CD4-positive, alpha-beta T cell treated with Interleukin-21 for 1 hour (primary cell): ENCODE measurements at regions not wholly inside any gene's neighbourhood (a gene's known extent, or its start where the extent isn't known, plus 50 kb on each side); places are given as distances from the start of the nearest gene placed in this dataset.
"Not testable (repeated sequence)": the region's sequence is repeated elsewhere in the genome, so short reads cannot be mapped to it uniquely, and the experiment has no call there.

Experiments used
- DNase-seq: peaks from one replicate; pipeline ENCODE4 v3.0.0-alpha.2; 2020

DNA sequence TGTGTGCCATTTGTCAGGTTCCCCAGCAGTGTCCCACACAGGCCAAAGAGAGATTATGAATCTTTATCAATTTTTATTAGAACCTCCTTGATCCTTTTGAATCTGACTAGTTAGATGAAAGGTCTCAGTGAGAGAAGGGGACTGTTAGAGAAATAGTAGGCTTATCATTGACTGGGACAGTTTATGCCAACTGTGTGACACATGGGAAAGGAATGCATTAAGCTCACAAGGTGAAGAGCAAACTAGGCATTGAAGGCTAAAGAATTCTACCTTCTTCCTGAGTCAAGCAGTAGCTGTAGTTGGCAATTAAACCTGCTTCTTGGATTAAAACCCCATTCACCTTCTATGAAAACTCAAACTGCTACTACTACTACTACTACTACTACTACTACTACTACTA lies 389.6 kb upstream of the CDH19 start:
- DNase-seq: no peak

DNA sequence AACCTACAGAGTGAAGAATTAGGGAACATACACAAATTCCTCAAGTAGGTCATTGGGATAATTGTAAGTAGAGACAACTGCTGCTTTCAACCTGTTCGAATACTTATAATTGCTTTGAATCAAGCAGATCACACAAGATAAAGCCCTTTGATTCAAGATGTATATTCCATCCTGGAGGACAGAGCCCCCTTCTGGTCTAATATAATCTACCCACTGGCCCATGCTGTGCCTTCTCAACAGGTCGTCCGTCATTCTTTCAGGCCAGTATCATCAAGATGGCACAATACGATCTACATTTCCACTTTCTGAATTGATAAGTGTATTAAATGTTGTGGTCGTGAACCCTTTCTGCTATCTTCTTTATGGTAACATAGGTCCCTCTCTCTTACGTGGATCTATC lies 387.0 kb upstream of the CDH19 start:
- DNase-seq: no peak

DNA sequence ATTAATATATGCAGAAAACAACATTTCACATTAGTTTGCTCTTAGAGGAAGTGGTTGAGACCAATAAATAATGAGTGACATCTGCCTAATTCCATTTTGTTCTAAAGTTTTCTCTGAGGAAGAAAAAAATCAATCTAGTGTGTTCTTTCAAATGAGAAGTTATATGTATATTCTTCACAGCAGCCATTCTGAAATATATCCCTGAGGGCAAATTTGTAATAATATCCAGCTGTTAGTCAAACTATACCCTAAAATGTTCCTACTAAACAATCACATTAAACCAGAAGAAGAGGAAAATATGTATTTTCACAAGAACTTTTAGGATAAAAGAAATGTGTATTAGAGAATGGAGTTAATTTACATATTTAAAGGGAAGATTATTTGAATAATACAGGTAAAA lies 375.1 kb upstream of the CDH19 start:
- no peak for DNase-seq

DNA sequence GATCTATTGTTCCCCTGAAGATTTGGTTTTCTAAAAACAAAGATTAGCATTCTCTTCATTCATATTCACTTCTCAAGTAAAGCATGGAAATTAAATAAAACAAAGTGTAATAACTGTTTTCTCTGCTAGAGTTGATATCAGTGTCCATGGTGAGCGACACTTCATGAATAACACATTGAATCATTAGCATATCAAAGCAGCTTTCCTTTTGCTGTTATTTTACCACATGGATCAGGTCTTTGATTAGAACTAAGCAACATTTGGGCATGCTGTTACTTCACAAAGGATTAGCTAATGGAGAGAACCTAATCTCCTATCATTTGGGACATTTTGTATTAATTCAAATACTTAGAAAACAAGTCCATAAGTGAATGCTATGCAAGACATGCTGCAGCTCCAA lies 368.8 kb upstream of the CDH19 start:
- DNase-seq: no peak

DNA sequence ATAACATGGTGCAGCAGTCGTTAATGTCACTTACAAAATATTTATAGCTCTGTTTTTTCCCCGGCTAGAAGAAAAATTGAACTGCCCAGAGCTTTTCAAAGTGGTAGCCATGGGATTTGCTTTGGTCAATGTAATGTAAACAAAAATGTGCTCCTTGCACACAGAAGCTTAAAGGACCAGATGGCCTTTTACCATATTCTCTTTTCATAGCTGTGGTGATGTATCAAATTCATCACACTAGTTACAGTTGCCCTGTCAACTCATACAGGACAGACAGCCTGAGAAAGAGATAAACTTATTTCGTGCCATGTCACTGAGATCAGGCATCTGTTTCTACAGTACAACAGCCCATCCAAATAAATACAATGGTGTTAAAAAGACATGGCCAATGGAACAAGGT lies 368.1 kb upstream of the CDH19 start:
- DNase-seq: no peak

DNA sequence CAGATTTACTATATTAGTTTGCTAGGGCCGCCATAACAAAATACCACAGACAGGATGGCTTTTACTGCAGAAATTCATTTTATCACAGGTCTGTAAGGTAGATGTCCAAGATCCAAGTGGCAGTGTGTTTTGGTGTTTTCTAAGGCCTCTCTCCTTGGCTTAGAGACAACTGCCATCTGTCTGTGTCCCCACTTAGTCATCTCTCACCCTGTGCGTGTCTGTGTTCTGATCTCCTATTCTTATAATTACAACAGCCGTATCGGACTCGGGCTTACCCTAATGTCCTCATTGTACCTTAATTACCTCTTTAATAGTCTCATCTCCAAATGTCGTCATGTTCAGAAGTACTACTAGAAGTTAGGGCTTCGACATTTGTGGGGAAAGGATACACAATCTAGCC lies 362.3 kb upstream of the CDH19 start:
- DNase-seq: no peak

DNA sequence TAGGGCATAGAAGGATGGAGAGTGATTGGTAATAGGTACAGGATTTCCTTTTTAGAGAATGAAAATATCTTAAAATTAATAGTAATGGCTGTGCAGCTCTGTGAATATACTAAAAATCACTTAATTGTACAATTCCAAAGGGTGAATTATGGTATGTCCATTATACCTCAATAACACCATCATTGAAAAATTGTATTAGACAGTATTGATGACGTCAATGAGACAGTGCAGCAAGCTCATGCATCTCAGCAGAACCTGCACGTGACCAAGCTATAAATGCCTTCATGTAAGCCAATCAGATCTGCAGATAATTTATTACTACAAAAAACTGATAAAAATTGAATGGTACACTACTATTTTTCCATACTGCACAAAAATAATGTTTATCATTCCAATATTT lies 354.4 kb upstream of the CDH19 start:
- DNase-seq: no peak

DNA sequence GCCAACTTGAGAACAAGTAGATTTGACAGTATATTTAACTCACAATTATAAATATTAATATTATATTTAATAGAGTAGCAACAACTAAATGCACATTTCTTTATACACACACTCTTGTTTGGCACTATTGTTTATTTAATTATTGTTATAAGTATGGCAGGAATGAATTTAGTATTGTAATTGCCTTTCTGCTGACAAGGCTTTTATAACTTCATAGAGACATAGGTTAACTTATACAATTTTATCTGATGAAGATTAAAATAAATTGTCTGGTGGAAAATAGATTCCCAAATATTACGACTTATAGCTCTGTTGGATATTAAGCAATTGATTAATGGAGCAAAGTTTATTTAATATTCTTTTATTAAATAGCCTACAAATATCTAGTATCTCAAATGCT lies 347.9 kb upstream of the CDH19 start:
- DNase-seq: no peak

DNA sequence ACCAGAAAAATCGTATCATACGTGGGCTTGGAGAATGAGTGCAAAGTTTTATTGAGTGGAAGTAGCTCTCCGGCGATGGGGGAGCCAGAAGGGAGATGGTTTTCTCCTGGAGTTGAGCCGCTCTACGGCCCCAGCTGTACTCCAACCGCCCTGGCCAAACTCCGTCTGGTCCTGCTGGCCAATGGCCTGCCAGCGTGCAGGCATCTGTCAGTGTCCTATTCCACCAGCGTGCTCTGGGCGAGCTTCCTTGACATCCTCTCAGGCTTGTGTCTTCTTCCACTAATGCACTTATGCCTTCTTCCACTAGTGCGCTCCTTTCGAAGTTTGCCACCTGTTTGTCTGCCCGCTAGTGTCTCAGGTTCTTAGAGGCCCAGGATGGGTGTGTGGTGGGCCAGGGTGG lies 345.5 kb upstream of the CDH19 start:
- DNase-seq: no peak

DNA sequence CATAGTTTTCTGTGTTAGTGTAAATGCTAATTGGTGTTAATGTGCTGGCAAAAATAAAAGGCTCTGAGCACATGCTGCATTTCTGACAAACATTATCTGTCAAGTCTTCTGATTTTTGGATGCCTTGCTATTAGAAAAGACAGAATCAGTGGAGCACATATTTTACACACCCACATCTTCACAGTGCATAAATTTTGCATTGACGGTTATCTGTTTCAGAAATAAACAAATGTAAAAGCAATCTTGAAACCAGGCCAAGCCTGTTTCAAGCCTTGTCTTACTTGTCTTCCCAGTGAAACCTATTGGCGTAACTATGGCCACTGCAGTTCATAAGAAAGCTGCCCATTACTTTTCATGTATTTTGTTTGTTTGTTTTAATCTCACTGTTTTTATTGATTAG lies 333.7 kb upstream of the CDH19 start:
- DNase-seq: no peak

DNA sequence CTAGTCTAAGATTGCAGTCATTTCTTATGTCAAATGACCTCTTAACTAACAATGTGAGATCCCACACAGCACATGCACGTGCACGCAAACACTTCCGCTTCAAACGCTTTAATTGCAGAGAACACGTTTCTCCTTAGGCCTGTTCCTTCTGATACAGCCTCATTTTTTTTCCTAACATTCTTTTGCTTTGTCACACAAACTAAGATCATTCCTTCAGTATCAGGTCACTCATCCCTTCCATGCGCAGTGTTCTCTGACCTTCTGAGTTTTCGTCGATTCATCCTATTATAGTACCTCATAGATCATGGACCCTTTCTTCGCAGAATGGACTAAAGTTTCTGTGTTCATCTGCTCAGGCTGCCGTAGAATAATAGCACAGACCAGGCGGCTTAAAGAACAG lies 327.1 kb upstream of the CDH19 start:
- no peak for DNase-seq

DNA sequence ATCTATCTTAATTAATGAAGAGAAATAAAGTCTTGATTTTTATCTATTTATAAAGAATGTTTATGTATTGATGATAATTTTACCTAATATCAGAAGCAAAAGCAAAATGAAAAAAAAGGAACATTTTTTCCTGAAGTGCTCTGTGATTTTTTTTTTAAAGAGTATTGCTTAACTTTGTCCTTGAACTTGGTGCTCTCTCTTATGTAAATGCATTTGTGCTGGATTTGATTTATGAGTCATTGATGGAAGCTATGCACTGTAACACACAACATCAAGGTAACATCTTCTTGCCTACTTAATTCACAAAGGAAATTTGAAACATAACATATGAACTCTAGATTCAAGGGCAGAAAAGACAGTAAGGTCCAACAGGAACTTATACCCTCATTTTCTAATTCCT lies 312.9 kb upstream of the CDH19 start:
- DNase-seq: no peak

DNA sequence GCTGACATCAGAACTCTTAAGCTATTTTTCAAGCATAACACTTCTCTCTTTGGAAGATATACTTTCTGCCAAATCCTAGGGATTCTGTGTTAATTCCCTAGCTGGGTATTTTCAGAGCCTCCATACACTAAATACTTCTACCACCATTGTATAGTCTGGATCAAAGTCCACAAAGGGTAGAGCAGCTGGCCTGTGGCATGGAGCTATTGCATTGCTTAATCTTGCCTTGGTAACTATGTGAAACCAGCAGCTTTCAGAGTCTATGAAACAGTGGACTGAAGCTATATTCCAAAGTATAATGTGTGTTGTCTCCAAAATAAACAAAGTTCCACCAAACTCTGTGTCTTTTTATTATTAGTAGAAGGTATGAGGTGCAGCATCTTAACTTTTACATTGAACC lies 296.9 kb upstream of the CDH19 start:
- no peak for DNase-seq

DNA sequence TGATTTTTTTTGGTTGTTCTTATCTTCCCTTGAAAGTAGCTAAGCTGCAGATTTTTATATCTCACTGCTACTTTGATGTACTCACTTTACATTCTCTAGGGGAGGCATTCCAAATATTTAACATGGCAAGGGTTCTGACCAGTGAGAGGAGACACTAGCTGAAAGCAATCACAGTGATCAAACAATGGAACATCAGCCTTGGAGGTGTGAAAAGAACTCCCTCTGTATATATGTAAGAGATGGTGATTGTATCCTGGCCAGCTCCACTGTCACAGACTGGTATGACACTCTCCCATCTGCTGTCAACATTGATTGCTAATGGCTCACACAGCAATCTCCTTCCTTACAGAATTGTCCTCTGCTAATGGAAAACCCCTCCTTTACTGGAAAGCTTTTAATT lies 291.7 kb upstream of the CDH19 start:
- DNase-seq: no peak

DNA sequence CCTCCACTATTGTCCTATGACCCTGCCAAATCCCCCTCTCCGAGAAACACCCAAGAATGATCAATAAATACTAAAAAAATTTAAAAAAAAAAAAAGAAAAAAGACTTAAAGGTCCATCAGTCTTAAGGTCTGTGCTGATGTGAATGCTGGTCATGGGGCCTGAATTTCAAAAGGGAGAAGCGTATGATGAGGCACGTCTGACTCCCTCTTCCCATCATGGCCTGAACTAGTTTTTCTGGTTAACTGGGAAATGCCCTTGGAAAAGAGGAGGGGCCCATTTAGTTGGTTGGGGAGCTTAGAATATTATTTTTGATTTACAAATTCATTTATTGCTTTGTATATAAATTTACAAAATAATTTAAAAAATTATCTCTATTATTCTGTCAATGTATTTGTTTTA lies 291.0 kb upstream of the CDH19 start:
- no peak for DNase-seq

DNA sequence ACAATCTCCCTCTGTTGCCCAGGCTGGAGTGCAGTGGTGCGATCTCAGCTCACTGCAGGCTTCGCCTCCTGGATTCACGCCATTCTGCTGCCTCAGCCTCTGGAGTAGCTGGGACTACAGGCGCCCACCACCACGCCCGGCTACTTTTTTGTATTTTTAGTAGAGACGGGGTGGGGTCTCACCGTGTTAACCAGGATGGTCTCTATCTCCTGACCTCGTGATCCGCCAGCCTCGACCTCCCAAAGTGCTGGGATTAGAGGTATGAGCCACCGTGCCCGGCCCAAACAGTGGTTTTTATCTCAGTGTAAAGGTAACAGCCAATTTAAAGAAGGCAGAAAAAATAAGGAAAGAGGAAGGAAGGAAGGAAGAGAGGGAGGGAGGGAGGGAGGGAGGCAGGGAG lies 288.5 kb upstream of the CDH19 start:
- DNase-seq: not testable (repeated sequence)

DNA sequence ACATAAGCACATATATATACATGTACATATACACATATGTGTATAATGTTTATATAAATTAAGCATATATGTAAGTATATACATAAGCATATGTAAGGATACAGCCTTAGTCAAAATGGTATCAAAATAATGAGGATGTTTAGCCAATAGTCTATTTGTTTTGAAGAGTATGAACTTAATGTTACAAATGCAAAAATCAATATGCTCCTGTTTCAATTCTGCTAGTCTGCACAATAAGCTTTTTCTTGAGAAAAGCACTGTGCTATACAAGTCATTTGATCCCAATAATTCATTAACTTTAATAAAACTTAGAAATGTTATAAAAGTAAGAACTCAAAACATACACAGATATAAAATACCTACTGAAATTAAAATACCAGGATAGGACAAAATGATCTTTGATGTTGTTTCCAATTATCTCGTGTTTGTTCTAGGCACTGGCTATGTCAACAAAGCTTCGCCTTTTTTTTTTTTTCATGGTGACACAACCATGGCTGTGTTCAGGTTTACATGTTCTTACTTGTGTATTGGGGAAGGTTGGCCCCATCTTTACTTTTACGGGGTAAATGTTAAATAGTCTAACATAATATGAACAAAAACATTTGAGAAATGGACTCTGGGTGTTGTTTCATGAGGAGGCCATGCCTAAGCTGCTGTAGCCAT lies 271.1 kb upstream of the CDH19 start:
- no peak for DNase-seq

DNA sequence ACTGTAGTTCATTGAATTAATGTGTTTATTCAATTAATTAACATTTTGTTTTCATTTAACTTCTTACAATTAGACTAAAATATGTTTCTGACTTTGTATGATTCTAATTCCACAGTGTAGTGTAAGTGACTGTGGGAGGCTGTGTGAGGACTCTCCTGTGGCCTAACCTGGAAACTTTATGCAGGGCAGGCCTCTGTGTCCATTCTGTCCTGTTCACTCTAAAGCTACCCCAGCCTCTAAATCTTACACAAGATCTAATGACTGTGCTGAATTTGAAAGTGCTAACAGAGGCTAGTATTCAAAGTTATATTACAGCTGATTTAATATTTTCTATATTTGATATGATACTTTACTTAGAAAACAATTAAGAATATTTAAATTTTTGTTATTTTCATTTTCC lies 270.5 kb upstream of the CDH19 start:
- no peak for DNase-seq

DNA sequence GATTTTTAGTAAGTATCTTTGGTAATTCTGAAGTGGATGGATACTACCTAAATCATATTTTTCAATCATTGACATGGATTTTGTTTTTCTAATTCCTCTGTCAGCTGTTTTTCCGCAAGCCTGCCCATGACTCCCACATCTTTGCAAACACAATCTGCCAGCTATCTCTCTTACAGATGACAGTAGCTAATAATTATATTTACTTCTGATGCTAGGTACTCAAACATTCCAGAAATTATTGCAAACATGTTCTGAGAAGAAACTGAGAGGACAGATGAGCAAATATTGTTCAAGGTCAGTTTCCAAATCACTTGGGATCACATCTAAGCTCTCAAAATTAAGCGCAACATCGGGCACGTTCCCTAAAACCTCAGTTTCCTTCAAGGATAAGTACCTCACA lies 270.0 kb upstream of the CDH19 start:
- DNase-seq: no peak

DNA sequence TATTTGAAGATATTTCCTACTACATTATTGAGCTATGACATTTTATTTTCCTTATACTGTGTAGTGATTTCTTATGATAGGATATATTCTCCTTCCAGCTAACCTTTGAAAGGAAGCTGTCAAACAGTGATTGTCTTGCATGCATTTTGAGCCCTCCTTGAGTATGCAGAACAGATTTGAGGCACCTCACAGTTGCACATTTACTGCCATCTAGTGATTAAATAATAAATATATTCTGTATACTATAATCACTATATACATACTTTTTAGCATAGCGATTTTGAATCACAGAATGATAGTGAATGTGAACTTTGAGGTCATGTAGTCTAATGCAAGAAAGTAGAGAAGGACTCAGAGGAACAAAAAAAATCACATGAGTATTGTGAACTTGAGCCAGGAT lies 268.4 kb upstream of the CDH19 start:
- DNase-seq: no peak

DNA sequence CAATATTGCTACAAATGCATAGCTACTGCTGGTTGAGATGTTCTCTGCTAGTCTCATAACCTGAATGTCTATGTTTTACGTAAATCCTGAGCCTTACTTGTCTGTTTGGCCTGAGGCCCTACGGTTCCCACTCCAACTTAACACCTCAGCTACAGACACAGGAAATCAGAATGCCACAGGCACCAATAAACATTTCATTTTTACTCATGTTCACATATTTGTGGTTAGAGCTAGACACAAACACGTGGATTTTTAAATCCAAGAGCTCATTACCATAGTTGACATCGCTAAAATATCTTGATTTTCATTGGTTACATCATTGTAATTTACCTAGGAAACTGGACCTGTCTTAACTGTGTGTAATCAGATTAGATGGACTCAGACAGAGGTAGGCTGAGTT lies 263.8 kb upstream of the CDH19 start:
- no peak for DNase-seq

DNA sequence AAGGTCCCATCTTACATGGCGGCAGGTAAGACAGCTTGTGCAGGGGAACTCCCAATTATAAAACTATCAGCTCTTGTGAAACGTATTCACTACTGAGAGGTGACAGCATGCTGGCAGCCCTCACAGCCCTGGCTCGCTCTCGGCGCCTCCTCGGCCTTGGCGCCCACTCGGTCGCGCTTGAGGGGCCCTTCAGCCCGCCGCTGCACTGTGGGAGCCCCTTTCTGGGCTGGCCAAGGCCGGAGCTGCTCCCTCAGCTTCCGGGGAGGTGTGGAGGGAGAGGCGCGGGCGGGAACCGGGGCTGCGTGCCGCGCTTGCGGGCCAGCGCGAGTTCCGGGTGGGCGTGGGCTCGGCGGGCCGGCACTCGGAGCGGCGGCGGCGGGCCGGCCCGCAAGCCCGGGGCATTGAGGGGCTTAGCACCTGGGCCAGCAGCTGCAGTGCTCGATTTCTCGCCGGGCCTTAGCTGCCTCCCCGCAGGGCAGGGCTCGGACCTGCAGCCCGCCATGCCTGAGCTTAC lies 262.6 kb upstream of the CDH19 start:
- DNase-seq: not testable (repeated sequence)

DNA sequence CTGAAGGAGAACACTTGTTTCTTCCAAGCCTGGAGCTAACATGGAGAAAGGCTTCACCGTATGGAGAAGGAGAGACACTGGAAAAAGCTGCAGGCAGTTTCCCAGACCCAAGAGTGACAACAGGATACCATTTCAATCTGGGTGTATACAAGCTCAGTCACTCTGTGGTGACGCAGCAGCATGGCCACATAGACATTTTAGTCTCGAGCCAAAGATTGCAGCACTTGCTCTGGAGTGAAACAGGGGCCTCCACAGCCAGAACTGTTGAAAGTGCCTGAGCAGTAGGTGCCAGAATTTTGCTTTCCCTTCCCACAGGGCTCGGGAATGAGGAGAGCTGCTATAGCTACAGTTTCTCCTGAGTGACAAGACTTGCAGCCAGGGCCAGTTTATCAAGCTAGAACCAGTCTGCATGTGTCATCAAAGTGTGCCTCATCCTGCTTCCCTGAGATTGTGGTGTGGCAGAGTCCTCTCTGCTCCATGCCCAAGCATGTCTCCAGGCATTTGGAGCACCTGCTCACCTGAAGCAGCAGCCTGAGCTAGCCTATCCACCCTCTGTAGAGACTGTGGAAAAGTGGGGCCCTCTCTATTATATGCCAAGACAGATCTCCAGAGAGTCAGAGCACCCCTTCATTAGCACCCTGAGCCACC lies 234.6 kb upstream of the CDH19 start:
- no peak for DNase-seq

DNA sequence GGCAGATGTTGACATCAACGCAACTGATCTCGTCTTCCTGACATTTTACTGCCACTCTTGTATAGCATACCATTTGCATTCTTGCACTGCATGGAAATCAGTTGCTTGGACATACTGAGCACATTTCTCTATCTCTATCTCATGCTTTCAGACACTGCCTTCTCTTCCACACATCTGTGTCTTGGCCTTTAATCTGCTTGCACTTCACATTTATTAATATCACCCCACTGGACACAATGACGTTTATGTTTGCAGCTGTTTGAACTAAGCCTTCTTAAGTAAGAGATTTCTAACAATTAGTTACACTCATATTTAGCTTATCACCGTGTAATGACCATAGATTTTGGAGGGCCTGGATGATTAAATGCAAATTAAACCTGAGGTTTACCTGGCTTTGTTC lies 229.8 kb upstream of the CDH19 start:
- DNase-seq: no peak

DNA sequence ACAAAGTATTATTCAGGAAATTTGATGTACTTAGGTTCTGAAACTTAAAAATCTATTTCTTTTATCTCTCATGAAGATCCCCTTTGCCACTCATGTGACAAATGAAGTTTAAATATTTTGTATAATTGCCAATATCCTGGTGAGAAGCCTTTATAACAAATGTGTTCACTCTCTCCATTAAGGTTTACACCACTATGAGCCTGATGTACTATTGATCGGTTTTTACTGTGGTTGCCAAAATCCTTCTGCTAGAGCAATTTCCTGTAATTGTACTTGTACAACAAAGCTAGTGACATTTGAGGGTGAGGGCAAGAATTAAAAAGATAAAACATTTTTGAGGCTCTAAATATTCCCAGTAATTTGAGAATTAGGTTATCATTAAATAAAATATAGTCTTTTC lies 222.3 kb upstream of the CDH19 start:
- DNase-seq: no peak
